ENCODE measurements at regions not wholly inside any gene's neighbourhood (a gene's known extent, or its start where the extent isn't known, plus 50 kb on each side); places are given as distances from the start of the nearest gene placed in this dataset.

GRCh38 chr15:70410371-70410985, 312.8 kb upstream of the TLE3 start:
- DNase-seq (ENCODE audit: low read depth), result no peak
- H3K4me3 ChIP-seq (ENCODE audit: low read depth, low read length), result no peak overlapping the region
- no peak for TF ChIP-seq CTCF (IDR thresholded peaks at IDR 0.05; ENCODE audit: control insufficient read depth, extremely low read depth, insufficient read depth)

- DNase-seq (ENCODE audit: low read depth), result no peak
- no peak for TF ChIP-seq CTCF (IDR thresholded peaks at IDR 0.05; ENCODE audit: control insufficient read depth, extremely low read depth, insufficient read depth)
- no peak overlapping the region for H3K4me3 ChIP-seq (ENCODE audit: low read depth, low read length)
Observed at GRCh38 chr15:70409388-70409787, 311.7 kb upstream of the TLE3 start.

GRCh38 chr15:70407955-70408354, 310.2 kb upstream of the TLE3 start:
- no peak for DNase-seq (ENCODE audit: low read depth)
- H3K4me3 ChIP-seq (ENCODE audit: low read depth, low read length), result no peak overlapping the region
- TF ChIP-seq CTCF (IDR thresholded peaks at IDR 0.05; ENCODE audit: control insufficient read depth, extremely low read depth, insufficient read depth), result no peak

GRCh38 chr15:70407336-70407670, 309.6 kb upstream of the TLE3 start:
- H3K4me3 ChIP-seq (ENCODE audit: low read depth, low read length), result no peak overlapping the region
- no peak for TF ChIP-seq CTCF (IDR thresholded peaks at IDR 0.05; ENCODE audit: control insufficient read depth, extremely low read depth, insufficient read depth)
- no peak for DNase-seq (ENCODE audit: low read depth)

GRCh38 chr15:70406617-70407335, 309.1 kb upstream of the TLE3 start:
- TF ChIP-seq CTCF (IDR thresholded peaks at IDR 0.05; ENCODE audit: control insufficient read depth, extremely low read depth, insufficient read depth), result no peak
- H3K4me3 ChIP-seq (ENCODE audit: low read depth, low read length), result no peak overlapping the region
- no peak for DNase-seq (ENCODE audit: low read depth)

GRCh38 chr15:70401709-70402108, 304.0 kb upstream of the TLE3 start:
- DNase-seq (ENCODE audit: low read depth), result no peak
- no peak overlapping the region for H3K4me3 ChIP-seq (ENCODE audit: low read depth, low read length)
- no peak for TF ChIP-seq CTCF (IDR thresholded peaks at IDR 0.05; ENCODE audit: control insufficient read depth, extremely low read depth, insufficient read depth)
